ENCODE measurements at regions not wholly inside any gene's neighbourhood (a gene's known extent, or its start where the extent isn't known, plus 50 kb on each side); places are given as distances from the start of the nearest gene placed in this dataset.
A peak's percentile ranks its signal among the peaks of the same experiment; 100 is the strongest.

DNA sequence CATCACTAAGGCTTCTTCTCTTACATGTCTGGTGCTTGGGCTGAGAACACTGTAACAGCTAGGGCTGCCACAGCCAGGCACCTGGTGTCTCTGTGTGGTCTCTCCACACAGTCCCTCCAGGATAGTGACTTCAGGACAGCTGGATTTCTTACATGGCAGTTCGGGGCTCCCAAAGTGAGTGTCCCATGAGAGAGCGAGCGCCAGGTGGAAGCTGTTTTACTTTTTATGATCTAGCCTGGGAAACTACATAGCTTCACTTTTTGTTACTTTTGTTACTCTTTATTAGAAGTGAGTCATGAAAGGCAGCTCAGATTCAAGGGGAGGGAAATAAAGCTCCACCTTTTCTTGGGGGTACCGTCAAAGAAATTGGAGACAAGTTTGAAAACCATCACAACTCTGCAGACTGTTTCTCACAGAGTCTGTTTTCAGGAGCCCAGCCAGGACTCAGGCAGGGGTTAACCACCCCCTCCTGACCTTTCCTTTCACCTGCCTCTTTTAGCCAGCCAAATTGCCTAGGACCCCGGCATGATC is 373.0 kb downstream of the MID1IP1 start:
- no peak for DNase-seq (ENCODE audit: low spot score)

DNA sequence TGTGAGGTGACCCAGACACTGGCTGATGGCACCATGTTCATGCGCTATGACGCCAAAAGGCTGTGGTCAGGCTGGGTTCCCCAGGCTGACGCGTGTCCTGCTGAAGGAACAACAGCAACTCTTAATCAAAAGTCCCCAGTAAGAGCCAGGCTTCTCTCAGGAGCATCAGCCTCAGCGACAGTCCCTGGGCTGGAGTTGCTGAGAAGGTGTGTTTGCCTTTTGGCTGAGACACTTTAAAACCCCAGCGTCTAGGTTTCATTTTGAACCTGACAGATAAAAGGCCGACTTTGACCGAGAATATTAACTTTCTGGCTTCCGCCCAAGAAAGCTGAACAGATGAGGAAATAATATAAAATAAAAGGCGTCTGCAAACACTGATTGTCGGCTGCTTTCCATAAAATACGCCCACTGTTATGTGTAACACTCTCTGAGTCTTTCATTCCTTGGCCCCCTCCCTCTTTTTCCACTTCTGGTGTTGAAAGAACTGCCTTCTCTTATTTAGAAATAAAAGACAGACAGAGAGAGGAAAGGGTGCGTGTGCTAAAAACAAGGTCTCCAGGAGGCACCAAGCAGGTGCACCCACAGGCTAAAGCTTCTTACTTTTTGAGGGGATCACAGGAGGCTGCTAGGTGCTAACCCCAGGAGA is 373.6 kb downstream of the MID1IP1 start:
- DNase-seq (ENCODE audit: low spot score): no peak

DNA sequence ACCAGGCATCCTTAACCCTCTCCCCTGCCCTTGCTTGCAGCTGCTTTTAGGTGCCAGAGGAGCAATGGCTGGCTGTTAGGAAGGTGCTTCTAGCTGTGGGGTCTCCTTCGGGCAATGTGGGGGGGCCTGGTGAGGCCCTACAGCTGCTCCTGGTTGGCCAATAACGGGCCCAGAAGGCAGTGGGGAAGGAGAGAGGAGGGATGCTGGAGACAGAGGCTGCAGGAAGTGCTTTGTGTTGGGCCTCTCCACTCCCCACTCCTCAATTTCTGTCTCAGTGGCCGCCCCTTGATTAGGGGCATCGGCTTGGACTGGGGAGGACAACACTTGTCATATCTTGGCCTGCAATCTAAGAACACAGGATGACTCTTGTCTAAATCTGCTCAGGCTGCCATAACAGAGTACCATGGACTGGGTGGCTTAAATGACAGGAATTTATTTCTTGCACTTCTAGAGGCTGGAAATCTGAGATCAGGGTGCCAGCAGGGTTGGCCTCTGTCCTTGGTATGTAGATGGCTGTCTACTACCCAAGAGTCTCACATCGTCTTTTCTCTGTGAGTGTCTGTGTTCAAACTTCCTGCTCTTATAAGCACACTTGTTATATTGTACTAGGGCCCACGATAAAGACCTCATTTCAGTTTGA is 374.3 kb downstream of the MID1IP1 start:
- DNase-seq (ENCODE audit: low spot score): no peak

DNA sequence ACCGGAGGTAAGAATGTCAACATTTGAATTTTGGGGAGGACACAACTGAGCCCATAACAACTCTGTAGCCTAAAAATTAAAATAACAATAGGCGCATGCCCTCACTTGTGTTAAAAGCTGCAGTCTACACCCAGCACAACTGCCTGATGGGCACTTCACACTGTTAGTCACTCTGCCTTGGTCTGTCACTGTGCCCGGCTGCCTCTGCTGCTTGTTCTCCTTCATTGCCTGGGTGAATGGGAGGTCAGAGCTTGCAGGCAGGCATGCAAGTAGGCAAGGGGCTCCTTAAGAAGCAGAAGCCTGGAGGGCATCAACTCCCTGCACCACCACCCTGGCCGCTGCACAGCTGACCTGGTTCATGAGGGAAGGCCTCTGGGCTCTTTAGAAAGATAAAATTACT is 374.8 kb downstream of the MID1IP1 start:
- DNase-seq (ENCODE audit: low spot score): no peak

DNA sequence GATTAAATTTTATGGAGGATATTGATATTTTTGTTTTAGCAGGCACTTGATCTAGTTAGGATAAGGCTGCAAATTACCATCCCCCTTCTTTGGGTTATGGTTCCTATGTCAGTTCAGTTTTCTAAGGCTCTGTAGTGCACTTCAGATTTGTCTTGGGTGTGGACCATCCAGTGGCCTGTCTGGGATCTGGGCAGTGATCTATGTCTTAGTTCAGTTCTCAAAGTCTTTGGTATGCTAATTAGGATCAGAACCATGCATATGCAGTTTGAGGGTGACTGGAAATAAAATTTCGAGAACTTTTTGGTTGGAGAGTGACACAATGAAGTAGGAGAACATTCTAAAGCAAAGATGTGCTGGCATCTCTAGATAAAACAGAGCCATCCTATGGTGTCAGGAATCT is 388.2 kb downstream of the MID1IP1 start:
- DNase-seq (ENCODE audit: low spot score): no peak

DNA sequence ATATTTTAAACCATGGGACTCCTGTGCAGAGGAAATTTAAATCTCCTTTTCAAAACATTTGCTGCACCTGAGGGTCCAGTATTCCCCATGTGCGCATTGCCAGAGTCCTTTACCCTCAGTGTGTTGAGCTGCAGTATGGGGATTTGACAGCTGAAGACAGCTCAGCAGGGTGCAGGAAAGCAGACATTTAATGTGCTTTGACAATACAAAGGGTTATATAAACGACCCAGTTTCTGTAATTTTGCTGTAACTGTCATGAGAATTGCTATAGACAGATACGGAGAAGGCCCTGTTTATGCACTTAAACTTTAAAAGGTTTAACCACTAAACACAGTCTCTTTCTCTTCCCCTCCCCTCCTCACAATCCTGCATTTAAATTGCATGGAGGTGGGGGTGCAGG is 393.4 kb downstream of the MID1IP1 start:
- no peak for DNase-seq (ENCODE audit: low spot score)

DNA sequence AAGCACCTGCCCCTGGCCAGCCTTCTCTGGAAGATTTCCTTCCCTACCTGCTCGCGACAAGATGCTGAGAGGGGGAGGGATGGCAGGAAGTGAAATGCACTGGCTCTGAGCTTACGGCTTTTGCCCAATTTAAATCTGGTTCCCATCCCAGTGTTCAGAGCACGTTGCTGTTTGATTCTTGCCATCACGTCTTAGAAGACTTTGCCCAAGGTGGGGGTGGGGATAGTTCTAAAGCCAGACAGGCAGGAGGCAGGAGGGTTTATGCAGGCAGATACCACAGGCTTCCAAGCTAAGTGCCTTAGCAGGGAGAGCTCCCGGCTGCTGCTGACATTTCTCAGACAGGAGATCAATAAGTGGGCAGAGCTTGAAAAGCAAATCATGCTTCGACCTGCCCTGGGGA is 393.9 kb downstream of the MID1IP1 start:
- DNase-seq (ENCODE audit: low spot score): no peak

DNA sequence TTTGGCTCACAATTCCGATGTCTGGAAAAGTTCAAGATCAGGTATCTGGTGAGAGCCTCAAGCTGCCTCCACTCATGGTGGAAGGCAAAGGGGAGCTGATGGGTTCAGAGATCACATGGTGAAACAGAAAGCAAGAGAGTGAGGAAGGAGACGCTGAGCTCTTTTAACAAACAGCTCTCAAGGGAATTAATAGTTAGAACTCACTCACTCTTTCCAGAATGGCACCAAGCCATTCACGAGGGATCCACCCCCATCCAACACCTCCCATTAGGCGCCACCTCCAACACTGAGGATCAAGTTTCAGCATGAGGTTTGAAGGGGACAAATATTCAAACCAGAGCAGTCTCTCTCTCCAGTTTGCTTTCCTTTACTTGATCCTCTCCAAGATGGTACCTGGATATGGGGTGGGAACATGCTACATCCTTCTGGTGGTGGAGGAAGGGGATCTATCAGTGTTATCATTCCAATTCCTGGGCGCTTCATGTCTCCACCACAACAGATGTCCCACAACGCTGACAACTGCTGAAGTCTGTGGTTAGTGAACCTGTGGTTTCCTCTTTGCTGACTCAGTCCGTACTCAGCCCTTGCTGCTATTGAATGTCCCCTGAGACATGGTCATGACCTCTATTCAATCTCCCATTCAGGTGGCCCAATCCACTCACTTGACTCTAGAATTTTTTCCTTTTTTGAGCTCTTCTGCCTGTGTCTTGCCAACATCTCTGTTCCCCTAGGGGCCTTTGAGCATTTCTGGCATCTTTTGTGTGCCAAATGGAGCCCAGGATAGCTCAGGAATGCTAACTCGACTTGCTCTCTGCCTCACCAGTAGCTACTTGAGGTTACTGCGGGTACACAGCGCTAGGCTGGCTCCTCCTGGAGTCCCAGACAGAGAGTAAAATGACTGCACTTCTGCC is 395.2 kb downstream of the MID1IP1 start:
- DNase-seq (ENCODE audit: low spot score): peak; percentile 71

DNA sequence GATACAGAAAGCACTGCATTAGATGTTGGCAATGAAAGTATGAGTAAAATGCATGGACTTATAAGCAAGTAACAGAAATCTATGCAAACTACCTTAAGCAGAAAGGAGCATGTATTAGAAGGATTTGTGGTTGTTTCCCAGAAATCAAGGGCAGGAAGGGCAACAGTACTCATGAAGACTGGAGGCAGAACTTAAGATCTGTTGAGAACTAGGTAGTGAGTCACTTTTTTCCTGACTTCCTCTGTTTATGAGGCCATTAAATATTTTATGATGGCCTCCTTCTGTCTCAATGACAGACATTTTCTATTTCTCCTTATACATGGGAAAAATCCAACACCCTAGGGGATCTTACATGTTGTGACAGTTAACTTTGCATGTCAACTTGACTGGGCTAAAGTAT is 398.2 kb downstream of the MID1IP1 start:
- peak; percentile 0 for DNase-seq (ENCODE audit: low spot score)

DNA sequence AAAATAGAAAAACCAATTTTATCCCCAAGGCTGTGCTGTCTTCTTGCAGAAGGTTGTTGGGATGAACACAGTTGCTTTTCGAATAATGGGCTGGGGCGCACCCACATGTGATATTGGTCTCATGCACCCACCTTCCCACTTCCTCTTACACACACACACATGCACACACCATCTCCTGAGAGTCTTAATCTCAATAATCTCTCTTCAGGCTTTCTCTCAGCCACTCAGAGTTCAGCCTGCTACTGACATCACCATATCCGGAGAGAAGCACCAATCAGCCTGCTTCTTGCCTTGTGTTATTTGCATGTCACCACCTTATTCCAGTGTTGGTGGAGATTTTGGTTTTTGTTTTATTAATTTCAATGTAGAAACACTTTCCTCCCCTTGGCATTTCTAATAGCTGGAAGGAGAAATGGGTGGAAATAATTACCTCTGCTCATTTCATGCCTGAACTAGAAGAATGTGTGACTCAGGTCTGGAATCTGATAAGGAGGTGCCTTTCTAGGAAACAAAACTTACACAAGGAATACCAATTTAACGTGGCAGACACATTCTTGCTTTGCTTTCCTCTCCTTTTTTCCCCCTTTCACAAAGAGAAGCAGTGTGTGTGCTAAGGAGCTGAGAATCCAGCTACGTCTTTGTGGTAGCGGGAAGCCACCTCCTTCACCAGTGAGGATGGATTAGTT is 400.2 kb downstream of the MID1IP1 start:
- peak; percentile 19 for DNase-seq (ENCODE audit: low spot score)

DNA sequence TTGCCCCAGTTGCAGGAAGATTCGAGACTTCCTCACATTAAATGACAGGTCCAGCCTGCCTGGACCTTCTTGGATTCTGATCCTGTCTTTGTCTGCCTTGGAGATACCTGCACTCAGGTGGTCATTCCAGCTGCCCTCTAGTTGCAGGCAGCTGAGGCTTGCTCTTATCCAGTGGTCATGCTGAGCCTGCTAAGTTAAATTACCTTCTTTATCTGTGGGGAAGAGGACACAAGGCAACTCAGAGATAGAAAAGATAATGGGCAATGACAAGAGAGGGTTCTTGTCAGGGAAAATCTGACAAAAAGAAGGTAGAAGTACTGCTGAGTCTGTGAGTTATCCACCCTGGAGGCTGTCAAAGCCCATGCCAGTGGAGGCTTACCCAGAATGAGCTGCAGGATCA is 401.4 kb downstream of the MID1IP1 start:
- no peak for DNase-seq (ENCODE audit: low spot score)

DNA sequence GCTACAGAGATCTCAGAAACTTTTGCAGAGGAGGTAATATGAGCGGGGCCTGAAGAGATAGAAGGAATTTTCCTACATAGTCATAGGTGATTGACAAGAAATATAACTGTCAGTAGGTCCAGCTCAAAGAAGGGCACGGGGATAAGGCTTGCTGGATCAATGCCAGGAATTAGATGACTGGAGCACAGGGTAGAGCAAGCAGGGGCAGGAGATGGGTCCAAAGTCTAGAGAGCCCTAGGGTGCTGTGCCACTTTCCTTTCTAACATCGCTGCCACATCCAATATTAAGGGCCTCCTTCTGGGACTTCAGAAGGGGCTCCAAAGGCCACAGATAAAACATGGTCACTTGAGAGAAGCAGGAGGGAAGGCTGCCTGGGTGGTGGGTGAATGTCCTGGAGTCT is 402.2 kb downstream of the MID1IP1 start:
- no peak for DNase-seq (ENCODE audit: low spot score)

DNA sequence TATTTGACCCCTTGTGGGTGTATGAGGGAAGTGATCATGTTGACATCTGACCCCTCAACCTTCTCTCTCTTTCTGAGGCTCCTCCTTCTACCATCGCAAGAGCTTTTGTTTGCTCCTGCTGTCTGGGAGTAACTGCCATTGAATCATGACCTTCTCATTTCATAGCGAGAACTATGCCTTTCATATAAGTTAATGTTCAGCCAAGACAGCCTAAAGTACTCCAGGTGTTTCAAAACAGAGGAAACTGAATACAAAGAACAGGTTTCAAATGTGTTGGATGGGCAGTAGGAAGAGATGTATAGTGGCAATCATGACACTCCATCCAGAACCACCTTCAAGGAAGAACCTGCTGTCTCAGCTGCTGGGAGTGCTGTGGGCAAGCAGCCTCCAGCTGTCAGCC is 403.1 kb downstream of the MID1IP1 start:
- no peak for DNase-seq (ENCODE audit: low spot score)

DNA sequence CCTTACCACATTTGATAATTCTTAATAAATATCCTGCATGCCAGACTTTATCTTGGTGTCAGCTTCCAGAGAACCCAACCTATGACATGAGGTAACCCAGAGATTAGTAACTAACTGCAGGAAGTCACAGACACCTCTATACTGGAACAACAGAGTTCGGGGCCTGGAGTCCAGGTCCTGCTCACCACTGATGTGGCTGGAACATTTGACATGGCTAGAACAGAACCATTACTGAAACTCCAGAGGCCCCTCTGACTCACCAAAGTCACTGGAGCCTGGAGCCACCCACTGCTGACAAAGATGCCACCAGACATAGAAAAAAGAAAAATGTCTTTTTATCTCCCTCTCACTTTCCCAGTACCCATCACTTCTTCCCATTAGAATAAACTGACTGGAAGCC is 403.7 kb downstream of the MID1IP1 start:
- no peak for DNase-seq (ENCODE audit: low spot score)

DNA sequence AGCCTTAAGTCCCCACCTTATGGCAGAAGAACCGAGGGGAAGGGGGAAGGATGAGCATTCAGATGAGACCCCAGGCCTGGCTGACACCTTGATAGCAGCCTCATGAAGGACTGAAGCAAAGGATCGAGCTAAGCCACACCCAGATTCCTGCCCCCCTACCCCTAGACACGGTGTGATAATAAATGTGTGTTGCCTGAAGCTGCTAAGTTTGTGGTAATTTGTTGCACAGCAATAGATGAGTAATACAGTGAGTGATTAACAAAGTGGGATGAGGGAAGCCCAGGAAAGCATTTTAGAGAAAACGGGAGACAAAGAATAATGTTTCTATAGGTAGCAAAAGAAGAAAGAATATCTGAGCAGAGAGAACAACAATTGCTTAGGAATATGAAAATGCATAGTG is 404.2 kb downstream of the MID1IP1 start:
- DNase-seq (ENCODE audit: low spot score): no peak

DNA sequence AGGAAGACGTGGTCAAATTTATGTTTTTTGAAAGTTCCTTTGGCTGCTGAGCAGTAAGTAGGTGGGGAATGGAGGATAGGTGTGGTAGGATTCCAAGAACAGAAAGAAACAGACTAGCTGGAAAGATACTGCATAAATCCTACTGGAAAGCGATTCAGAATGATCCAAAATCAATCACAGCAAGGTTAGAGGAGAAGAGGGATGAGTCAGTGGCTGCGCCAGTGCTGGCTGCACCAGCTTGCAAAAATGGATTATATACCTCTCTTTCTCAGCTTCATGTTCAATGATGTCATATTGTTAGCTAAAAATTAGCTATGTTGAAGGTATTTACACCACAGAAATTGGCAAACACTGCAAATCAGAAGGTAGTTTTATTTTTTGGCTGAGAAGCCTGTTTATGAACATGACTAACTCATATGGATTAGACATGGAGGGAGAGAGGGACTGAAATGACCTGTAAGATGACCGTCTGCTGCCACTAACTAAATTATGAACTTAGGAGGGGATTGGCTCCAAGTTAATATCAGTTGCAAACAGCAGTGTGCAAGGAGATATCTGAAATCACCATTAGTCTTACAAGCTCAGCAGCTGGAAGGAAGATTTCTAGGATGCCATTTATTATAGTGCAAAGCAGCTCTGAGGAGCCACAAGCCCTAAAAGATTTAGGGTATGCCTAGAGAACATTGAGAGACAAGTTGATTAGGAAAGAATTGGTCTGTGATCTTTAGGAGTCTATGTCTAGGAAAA is 405.3 kb downstream of the MID1IP1 start:
- no peak for DNase-seq (ENCODE audit: low spot score)

DNA sequence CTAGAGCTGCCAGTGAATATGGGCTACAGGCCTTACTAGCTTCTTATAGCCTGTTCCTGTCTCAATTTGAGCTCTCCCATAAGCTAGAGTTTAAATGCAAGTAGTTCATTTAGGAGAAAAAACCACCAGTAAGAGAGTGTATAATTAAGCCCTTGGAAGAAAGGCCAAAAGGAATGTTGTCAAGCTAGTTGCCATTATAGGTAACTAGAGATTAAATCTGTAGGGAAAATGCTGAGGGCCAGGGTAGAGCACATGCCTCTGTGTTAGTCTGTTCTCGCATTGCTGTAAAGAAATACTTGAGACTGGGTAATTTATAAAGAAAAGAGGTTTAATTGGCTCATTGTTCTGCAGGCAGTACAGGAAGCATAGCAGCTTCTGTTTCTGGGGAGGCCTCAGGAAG is 410.2 kb downstream of the MID1IP1 start:
- DNase-seq (ENCODE audit: low spot score): no peak

DNA sequence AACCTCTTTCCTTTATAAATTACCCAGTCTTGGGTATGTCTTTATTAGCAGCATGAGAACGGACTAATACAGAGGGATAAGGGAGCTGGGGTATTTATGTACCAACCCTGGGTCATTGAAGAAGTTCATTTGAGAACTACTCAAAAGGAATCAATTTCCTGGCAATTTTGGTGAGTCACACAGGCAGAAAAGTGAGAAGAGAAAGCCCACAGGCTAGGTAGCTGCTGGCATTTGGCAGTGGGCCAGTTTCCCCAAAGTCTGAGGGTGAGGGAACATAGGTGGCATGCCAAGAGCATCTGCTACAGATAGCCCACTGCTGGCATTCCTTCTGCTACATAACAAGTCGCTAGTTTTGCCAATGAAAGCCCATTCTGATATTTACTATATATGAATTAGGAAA is 411.2 kb downstream of the MID1IP1 start:
- DNase-seq (ENCODE audit: low spot score): no peak

DNA sequence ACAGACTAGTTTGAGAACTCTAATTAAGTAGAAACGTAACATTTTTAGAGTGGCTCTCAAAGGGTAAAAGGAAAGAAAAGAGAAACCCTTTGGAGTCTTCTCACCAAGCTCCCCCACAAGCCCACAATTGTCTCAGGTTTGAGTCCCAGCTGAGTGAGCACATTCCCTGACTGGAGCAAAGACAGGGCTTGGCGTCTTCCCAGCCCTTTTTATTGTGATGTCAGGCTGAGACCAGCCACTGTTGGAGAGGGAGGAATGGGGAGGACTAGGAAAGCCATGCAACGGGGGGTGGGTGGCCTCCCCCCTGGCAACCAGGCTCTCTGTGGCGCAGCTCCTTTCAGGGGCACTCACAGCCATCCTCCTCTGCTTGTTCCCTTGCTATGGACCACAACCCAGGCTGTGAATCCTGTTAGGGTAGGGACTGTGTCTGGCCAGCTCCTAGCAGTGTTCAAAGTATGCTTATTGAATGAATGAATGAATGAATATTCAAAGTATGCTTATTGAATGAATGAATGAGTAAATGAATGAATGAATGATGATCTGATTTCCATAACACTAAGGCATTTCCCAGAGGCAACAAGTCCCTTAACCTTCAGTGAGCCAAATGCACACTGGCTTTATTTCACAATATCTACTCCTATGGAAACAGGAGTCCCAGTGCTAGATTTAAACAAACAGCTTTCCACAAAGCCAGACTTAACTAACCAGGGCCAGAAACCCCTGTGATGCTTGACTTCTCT is 413.3 kb downstream of the MID1IP1 start:
- no peak for DNase-seq (ENCODE audit: low spot score)

DNA sequence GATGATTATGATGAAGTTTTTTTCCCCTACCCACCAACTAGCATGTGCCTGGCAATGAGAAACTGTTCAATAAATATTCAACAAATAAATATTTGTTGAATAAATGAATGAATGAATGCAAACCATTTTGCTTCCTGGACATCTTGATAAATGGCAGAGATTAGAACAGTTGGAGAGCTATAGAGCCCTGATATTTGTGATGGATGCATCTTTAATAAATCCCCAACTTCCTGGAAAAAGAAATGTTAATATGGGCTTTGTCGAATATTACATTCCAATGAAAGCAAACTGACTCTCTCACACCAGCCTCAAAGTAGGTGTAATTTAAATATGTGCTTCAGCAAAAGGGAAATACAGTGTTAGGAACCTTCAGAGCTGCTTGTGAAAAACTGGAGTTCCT is 419.7 kb downstream of the MID1IP1 start:
- DNase-seq (ENCODE audit: low spot score): no peak
